ENCODE measurements at regions not wholly inside any gene's neighbourhood (a gene's known extent, or its start where the extent isn't known, plus 50 kb on each side); places are given as distances from the start of the nearest gene placed in this dataset.

DNA sequence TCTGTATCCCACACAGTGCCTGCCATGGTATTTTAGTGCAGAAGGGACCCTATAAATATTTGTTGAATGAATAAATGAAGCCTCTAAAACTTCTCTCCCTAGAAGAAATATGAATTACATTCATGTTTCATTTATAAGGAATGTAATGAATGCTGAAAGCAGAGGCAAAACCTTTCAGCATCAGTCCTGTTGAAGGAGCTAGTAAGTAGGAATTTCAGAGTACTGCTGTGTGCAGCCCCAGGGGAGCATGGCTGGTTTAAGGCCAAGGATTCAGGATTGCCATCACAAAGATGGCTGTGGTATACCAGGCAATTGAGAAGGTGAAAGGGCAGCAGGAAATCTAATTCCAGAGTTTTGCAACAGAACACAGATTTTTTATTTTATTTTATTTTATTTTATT, 1131.4 kb downstream of the IGSF11 start:
- H3K79me2 ChIP-seq (replicated peaks; ENCODE audit: insufficient read depth) = no peaks in the 10 kb centered on the region
- DNase-seq (ENCODE audit: low spot score) (no peak), ATAC-seq (no peak)
- no peaks in the 10 kb centered on the region for H3K9me2 ChIP-seq (ENCODE audit: insufficient read depth)
- no peaks in the 10 kb centered on the region for H3K27me3 ChIP-seq (ENCODE audit: insufficient read depth)
- H3K4me3 ChIP-seq = no peak overlapping the region
- TF ChIP-seq, protein P1, sequence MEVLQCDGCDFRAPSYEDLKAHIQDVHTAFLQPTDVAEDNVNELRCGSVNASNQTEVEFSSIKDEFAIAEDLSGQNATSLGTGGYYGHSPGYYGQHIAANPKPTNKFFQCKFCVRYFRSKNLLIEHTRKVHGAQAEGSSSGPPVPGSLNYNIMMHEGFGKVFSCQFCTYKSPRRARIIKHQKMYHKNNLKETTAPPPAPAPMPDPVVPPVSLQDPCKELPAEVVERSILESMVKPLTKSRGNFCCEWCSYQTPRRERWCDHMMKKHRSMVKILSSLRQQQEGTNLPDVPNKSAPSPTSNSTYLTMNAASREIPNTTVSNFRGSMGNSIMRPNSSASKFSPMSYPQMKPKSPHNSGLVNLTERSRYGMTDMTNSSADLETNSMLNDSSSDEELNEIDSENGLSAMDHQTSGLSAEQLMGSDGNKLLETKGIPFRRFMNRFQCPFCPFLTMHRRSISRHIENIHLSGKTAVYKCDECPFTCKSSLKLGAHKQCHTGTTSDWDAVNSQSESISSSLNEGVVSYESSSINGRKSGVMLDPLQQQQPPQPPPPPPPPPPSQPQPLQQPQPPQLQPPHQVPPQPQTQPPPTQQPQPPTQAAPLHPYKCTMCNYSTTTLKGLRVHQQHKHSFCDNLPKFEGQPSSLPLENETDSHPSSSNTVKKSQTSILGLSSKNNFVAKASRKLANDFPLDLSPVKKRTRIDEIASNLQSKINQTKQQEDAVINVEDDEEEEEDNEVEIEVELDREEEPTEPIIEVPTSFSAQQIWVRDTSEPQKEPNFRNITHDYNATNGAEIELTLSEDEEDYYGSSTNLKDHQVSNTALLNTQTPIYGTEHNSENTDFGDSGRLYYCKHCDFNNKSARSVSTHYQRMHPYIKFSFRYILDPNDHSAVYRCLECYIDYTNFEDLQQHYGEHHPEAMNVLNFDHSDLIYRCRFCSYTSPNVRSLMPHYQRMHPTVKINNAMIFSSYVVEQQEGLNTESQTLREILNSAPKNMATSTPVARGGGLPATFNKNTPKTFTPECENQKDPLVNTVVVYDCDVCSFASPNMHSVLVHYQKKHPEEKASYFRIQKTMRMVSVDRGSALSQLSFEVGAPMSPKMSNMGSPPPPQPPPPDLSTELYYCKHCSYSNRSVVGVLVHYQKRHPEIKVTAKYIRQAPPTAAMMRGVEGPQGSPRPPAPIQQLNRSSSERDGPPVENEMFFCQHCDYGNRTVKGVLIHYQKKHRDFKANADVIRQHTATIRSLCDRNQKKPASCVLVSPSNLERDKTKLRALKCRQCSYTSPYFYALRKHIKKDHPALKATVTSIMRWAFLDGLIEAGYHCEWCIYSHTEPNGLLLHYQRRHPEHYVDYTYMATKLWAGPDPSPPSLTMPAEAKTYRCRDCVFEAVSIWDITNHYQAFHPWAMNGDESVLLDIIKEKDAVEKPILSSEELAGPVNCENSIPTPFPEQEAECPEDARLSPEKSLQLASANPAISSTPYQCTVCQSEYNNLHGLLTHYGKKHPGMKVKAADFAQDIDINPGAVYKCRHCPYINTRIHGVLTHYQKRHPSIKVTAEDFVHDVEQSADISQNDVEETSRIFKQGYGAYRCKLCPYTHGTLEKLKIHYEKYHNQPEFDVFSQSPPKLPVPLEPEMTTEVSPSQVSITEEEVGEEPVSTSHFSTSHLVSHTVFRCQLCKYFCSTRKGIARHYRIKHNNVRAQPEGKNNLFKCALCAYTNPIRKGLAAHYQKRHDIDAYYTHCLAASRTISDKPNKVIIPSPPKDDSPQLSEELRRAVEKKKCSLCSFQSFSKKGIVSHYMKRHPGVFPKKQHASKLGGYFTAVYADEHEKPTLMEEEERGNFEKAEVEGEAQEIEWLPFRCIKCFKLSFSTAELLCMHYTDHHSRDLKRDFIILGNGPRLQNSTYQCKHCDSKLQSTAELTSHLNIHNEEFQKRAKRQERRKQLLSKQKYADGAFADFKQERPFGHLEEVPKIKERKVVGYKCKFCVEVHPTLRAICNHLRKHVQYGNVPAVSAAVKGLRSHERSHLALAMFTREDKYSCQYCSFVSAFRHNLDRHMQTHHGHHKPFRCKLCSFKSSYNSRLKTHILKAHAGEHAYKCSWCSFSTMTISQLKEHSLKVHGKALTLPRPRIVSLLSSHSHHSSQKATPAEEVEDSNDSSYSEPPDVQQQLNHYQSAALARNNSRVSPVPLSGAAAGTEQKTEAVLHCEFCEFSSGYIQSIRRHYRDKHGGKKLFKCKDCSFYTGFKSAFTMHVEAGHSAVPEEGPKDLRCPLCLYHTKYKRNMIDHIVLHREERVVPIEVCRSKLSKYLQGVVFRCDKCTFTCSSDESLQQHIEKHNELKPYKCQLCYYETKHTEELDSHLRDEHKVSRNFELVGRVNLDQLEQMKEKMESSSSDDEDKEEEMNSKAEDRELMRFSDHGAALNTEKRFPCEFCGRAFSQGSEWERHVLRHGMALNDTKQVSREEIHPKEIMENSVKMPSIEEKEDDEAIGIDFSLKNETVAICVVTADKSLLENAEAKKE (CRISPR knock-in tag; IDR thresholded peaks at IDR 0.05) = no peak
- TF ChIP-seq, protein P2, sequence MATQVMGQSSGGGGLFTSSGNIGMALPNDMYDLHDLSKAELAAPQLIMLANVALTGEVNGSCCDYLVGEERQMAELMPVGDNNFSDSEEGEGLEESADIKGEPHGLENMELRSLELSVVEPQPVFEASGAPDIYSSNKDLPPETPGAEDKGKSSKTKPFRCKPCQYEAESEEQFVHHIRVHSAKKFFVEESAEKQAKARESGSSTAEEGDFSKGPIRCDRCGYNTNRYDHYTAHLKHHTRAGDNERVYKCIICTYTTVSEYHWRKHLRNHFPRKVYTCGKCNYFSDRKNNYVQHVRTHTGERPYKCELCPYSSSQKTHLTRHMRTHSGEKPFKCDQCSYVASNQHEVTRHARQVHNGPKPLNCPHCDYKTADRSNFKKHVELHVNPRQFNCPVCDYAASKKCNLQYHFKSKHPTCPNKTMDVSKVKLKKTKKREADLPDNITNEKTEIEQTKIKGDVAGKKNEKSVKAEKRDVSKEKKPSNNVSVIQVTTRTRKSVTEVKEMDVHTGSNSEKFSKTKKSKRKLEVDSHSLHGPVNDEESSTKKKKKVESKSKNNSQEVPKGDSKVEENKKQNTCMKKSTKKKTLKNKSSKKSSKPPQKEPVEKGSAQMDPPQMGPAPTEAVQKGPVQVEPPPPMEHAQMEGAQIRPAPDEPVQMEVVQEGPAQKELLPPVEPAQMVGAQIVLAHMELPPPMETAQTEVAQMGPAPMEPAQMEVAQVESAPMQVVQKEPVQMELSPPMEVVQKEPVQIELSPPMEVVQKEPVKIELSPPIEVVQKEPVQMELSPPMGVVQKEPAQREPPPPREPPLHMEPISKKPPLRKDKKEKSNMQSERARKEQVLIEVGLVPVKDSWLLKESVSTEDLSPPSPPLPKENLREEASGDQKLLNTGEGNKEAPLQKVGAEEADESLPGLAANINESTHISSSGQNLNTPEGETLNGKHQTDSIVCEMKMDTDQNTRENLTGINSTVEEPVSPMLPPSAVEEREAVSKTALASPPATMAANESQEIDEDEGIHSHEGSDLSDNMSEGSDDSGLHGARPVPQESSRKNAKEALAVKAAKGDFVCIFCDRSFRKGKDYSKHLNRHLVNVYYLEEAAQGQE (IDR thresholded peaks at IDR 0.05; ENCODE audit: unreplicated experiment) = no peak
- no peak for TF ChIP-seq STAT1 (IDR thresholded peaks at IDR 0.05; ENCODE audit: unreplicated experiment)
- no peak for TF ChIP-seq CREB1 (CRISPR knock-in tag; IDR thresholded peaks at IDR 0.05; ENCODE audit: low read depth)
- TF ChIP-seq, protein P3, sequence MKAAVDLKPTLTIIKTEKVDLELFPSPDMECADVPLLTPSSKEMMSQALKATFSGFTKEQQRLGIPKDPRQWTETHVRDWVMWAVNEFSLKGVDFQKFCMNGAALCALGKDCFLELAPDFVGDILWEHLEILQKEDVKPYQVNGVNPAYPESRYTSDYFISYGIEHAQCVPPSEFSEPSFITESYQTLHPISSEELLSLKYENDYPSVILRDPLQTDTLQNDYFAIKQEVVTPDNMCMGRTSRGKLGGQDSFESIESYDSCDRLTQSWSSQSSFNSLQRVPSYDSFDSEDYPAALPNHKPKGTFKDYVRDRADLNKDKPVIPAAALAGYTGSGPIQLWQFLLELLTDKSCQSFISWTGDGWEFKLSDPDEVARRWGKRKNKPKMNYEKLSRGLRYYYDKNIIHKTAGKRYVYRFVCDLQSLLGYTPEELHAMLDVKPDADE (IDR thresholded peaks at IDR 0.05) = no peak
- TF ChIP-seq, protein P4, sequence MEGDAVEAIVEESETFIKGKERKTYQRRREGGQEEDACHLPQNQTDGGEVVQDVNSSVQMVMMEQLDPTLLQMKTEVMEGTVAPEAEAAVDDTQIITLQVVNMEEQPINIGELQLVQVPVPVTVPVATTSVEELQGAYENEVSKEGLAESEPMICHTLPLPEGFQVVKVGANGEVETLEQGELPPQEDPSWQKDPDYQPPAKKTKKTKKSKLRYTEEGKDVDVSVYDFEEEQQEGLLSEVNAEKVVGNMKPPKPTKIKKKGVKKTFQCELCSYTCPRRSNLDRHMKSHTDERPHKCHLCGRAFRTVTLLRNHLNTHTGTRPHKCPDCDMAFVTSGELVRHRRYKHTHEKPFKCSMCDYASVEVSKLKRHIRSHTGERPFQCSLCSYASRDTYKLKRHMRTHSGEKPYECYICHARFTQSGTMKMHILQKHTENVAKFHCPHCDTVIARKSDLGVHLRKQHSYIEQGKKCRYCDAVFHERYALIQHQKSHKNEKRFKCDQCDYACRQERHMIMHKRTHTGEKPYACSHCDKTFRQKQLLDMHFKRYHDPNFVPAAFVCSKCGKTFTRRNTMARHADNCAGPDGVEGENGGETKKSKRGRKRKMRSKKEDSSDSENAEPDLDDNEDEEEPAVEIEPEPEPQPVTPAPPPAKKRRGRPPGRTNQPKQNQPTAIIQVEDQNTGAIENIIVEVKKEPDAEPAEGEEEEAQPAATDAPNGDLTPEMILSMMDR (conservative IDR thresholded peaks at IDR 0.05; ENCODE audit: low read depth in 2 of 2) = no peak
- no peak for TF ChIP-seq NANOG (IDR thresholded peaks at IDR 0.05; ENCODE audit: borderline replicate concordance)
- no peak for TF ChIP-seq ZNF114 (CRISPR knock-in tag; IDR thresholded peaks at IDR 0.05)
- no peak for TF ChIP-seq EZH2 (IDR thresholded peaks at IDR 0.05; ENCODE audit: low read depth, unreplicated experiment)
- no peak for TF ChIP-seq EZH2phosphoT487 (IDR thresholded peaks at IDR 0.05; ENCODE audit: unreplicated experiment)
- TF ChIP-seq ZNF331 (CRISPR knock-in tag; IDR thresholded peaks at IDR 0.05; ENCODE audit: low read depth) = no peak
- no peak for TF ChIP-seq JUNB (IDR thresholded peaks at IDR 0.05; ENCODE audit: unreplicated experiment)
- no peak for TF ChIP-seq POLR2AphosphoS5 (IDR thresholded peaks at IDR 0.05; ENCODE audit: low read depth)
- Mint-ChIP-seq H3K36me3 (ENCODE audit: low read depth) (no peaks in the 10 kb centered on the region), H3K4me1 (no peaks in the 10 kb centered on the region; the same call in 2 of the 3 replicates), H3K4me3 (no peak overlapping the region), H3K27ac (no peak overlapping the region), H3K27me3 (ENCODE audit: insufficient read depth, low read depth, poor library complexity) (no peaks in the 10 kb centered on the region), H3K9me3 (0 out of 3 replicates have a peak, but pooled peaks cover under 1% of the 10 kb centered on the region)
- no peak overlapping the region for H3K4me2 ChIP-seq
- no peaks in the 10 kb centered on the region for H3K36me3 ChIP-seq (ENCODE audit: insufficient read depth)
- H3F3A ChIP-seq (replicated peaks; ENCODE audit: low read depth) = no peaks in the 10 kb centered on the region
- no peak overlapping the region for H2AFZ ChIP-seq
- H4K20me1 ChIP-seq (replicated peaks; ENCODE audit: insufficient read depth) = no peaks in the 10 kb centered on the region
- no peaks in the 10 kb centered on the region for H3K4me1 ChIP-seq (ENCODE audit: insufficient read depth)
- no peak overlapping the region for H3K27ac ChIP-seq (ENCODE audit: low read depth)

Data from GM23338 (cell line).